AG09319 (cell line): ENCODE measurements at regions not wholly inside any gene's neighbourhood (a gene's known extent, or its start where the extent isn't known, plus 50 kb on each side); places are given as distances from the start of the nearest gene placed in this dataset.

Experiments
- DNase-seq: peaks from one replicate; pipeline ENCODE4 v3.0.0-alpha.2; 2010; ENCODE audit warnings: low read depth; ENCODE audit errors: extremely low read depth
- TF ChIP-seq, protein P1 (sequence below): IDR thresholded peaks from 2 replicates; pipeline ENCODE4 v1.5.1; 2011; ENCODE audit warnings: low read depth, mild to moderate bottlenecking, inconsistent platforms, low read length, moderate library complexity

- TF ChIP-seq, protein P1, sequence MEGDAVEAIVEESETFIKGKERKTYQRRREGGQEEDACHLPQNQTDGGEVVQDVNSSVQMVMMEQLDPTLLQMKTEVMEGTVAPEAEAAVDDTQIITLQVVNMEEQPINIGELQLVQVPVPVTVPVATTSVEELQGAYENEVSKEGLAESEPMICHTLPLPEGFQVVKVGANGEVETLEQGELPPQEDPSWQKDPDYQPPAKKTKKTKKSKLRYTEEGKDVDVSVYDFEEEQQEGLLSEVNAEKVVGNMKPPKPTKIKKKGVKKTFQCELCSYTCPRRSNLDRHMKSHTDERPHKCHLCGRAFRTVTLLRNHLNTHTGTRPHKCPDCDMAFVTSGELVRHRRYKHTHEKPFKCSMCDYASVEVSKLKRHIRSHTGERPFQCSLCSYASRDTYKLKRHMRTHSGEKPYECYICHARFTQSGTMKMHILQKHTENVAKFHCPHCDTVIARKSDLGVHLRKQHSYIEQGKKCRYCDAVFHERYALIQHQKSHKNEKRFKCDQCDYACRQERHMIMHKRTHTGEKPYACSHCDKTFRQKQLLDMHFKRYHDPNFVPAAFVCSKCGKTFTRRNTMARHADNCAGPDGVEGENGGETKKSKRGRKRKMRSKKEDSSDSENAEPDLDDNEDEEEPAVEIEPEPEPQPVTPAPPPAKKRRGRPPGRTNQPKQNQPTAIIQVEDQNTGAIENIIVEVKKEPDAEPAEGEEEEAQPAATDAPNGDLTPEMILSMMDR: no peak
- DNase-seq: no peak
Measured at GRCh38 chr2:42921147-42921520, 128.8 kb upstream of the HAAO start.

DNA sequence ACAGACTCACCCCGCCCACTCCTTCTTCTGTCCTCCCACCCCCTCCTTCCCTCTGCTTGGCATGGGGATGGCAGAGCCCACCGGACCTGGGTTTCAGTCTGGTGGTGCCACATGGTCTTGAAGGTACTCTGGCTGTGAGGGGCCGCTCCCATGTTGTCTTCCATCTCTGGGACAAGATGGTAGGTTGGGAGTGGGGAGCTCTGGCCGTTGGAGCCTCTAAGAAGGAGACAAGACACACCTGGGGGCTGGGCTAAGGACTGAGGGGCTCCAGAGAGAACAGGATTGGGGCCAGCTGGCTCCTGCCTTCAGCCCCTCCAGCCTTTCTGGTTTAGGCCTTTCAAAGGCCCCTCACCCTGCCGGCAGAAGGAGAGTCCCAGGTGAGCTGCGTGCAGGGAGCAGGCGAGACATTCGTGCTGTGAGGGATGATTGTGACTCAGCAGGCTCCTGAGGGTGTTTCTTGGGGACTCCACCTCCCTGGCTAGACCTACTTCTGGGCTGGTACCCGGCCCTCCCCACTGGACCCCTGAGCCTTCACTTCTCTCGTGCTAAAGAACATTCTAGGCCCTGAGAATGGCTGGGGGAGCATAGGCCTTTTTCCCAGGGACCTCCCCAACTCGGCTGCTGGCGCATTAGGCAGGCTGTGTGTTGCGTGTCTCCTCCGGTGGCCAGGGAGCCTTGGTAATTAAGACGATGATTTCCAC is 128.2 kb upstream of the HAAO start:
- TF ChIP-seq, protein P1: no peak
- DNase-seq: no peak

DNA sequence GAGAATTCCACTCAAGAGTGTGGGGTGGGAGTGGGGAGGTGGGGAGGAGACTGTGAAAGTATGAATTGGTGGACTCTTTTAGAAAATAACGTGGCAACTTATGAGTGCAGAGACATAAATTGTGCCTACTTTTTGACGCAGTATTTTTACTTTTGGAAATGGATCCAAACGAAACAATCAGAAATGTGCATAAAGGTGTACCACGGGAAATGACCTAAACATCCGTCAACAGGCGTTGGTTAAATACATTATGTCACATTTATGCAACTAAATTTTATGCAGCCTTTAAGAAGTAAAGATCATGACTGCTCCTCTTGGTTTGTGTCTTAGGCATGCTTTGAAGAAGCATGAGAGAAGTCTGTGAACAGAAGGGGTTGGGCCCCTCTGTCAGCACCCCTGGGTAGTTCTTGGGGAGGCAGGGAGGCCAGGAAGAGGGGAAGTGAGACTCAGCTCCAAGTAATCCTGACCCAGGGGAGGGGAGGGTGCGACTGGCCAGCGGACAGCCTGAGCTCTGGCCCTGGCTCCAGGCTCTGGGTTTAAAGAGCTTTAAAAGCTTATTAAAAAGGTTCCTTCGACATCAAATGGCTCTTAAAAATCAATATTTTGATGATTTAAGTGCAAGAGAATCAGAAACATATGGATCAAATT is 126.4 kb upstream of the HAAO start:
- DNase-seq: no peak
- TF ChIP-seq, protein P1: no peak

GRCh38 chr2:42918041-42918440 is 125.7 kb upstream of the HAAO start:
- DNase-seq: no peak
- TF ChIP-seq, protein P1: no peak

DNA sequence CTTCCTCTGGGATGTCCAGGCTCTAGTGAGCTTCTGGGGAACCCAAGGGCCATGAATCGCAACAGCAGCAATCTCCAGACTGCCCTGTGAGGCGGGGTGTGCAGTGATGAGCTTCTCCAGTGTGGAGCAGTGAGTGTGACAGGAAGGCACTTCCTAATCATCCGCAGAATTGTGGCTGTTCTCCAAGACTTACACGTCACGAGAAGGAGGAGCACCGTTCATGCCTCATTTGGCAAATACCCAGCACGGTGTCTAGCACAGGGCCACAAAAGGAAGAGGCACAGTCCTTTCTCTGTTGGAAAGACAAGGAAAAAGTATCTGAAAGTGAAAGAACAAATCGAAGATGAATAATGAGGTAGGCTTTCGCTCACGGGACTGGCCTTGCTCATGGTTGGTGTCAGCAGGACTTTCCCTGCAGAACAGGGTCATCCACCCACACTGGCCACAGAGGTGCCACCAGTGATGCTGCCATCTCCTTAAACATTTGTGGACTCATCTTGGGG is 125.1 kb upstream of the HAAO start:
- DNase-seq: no peak
- TF ChIP-seq, protein P1: no peak

DNA sequence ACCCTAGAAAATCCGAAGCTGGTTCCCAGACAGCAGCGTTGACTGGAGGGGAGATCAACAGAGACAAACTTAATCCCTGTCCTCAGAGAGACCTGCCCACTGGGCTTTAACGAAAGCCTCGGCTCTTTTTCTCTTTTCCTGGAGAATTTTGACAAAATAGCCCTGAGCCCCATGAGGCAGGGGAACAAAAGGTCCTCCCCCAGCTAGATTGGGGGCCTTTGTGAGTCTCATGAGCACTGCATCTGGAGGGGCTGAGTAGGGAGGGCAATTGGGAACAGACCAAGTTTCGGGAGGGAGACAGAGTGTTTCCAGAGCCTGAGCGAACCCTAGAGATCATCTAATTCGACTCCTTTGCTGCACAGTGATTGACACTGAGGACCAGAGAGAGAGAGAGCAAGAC is 123.9 kb upstream of the HAAO start:
- DNase-seq: no peak
- TF ChIP-seq, protein P1: no peak

- no peak for DNase-seq
- TF ChIP-seq, protein P1: no peak
Measured at GRCh38 chr2:42914860-42915259, 122.5 kb upstream of the HAAO start.
